GM12892 (cell line): ENCODE measurements at regions not wholly inside any gene's neighbourhood (a gene's known extent, or its start where the extent isn't known, plus 50 kb on each side); places are given as distances from the start of the nearest gene placed in this dataset.

Experiments used
- POLR2A ChIP-seq: IDR thresholded peaks from 2 replicates; pipeline ENCODE4 v1.6.1; 2011; ENCODE audit warnings: low read depth, low read length, control low read depth
- POLR2AphosphoS5 ChIP-seq: IDR thresholded peaks from 2 replicates; pipeline ENCODE4 v1.6.1; 2011; ENCODE audit warnings: low read depth, low read length, control low read depth
- TAF1 ChIP-seq: IDR thresholded peaks from 2 replicates; pipeline ENCODE4 v1.6.1; 2011; ENCODE audit warnings: low read depth, mild to moderate bottlenecking, control low read depth, low read length, borderline replicate concordance

DNA sequence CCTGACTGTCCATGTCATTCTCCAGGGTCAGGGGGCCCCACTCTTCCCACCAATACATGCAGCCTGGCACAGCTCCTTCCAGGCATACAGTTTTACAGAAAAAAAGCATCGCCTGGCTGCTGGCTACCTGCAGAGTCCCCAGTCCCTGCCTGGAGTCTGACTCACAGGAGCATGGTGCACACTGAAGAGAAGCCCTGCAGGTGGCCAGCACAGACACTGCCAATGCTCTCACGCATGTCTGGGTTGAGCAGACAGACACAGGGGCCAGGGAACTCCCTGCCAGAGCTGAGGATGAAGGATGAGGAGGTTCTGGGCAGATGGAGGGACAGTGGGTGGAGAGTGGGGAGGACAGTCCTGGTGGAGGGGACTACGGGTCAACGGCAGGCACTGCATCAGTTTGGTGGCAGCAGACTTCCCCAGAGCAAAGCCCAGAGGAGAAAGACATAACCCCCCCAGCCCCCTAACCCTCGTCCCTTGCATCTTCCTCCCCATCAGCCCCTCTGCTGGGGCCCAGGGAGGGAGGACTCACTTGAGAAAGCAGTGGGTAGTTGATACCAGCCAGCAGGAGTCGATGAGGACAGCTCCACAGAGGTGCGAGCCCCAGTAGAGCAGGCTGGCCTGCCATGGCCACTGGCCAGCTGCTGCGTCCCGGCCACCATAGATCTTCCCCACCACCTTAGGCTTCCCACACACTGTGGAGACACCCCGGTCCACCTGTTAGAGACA, 72.9 kb upstream of the SPTLC1 start:
- no peak for TF ChIP-seq TAF1
- TF ChIP-seq POLR2A = no peak
- no peak for TF ChIP-seq POLR2AphosphoS5
